Stimulated activated CD4-positive, alpha-beta T cell treated with anti-CD3 and anti-CD28 coated beads, Interleukin-12 subunit alpha, Interleukin-12 subunit beta, amount 100 ng/mL, for 48 hours (primary cell): ENCODE measurements at regions not wholly inside any gene's neighbourhood (a gene's known extent, or its start where the extent isn't known, plus 50 kb on each side); places are given as distances from the start of the nearest gene placed in this dataset.

ENCODE experiments used
- DNase-seq, 3 donors: peaks; one replicate each; pipeline ENCODE4 v3.0.0-alpha.2; 2020; ENCODE audit warnings: low read depth in 2 of 3, low spot score in 1 of 3

DNA sequence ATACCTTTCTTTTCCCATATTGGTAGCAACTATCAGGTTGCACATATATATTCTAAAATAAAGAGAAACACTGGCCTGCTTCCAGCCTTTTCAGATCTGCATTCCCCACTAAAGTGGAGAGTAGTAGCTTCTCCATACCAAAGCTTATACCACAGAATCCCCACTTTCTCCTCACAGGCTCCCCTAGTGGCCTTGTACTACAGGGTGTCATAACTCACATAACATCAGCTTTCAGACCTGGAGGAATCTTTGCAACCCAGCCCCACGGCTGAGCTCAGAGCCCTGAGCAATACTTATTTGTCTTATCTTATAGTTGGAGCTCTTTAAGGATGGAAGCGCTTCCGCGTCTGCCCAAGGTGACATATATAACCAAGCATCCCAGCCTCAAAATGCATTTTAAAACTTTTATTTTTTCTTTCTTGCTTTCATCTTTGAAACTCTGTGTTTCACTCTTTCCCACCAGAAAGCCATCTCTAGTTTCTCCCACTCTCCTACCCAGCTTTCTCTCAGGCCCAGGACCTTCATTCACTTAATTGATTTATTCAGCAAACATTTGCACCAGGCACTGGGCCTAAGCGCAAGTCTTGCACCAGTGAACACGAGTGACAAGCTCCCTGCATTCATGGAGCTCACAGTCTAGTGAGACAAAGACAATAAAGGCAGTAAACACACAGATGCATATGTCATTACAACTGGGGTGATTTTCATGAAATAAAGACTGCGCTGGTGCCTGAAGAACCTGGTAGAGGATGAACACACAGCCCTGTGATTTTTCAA lies 254.7 kb downstream of the IPO8 start:
- no peak for DNase-seq

DNA sequence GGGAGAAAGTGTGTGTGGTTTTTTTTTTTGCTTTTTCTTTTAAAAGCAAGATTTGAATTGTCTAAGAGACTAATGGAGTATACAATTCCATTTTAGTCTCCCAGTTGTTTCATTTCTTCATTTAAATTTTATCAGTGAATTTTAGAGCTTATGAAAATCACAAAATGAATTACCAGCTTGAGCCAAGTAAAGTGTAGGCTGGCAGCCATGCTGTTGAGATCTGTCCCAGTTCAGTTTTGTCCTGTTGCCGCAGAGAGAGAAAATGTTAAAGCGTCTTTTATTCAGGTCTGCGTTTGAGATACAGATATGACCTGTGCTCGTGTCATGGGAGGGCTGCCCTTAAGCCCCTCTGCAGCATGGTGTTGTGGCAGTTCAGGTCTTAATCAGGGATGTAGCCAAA lies 256.5 kb downstream of the IPO8 start:
- no peak for DNase-seq

DNA sequence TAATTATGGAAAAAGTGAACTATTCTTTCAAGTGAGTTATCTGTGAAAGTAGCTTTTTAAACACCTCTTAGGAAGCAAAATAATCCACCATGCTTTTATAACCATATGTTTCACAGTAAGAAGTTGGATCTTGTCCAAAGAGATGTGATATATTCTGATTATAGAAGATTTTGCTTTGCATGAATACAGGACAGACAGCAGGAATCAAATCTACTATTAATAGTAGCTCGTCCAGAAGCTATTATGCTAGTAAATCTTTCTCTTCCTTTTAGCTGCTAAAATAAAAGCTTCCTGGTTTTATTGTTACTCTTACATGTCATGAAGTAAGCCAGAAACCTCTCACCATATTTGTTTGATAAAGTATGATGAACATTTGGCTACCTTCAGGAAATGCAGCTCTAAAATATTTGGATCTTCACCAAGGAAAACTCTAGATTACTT lies 257.0 kb downstream of the IPO8 start:
- DNase-seq = no peak

DNA sequence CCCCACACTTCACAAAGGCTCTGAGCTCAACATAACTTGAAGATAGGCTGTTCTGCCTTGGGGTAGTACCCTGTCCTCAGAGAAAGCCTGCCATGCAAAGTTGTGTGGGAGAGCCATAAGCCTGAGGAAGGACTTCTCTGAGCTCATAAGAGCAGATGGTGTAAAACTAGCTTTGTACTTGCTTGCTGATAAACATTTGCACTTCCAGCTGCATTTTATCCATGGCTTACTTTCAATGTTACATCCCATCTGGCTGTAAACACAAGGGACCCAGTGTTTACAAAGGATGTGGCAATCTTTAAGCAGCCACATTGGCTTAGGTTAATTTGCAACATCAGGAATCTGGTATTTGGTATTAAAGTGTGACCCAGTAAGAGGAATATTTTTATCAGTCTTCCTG lies 258.1 kb downstream of the IPO8 start:
- no peak for DNase-seq

DNA sequence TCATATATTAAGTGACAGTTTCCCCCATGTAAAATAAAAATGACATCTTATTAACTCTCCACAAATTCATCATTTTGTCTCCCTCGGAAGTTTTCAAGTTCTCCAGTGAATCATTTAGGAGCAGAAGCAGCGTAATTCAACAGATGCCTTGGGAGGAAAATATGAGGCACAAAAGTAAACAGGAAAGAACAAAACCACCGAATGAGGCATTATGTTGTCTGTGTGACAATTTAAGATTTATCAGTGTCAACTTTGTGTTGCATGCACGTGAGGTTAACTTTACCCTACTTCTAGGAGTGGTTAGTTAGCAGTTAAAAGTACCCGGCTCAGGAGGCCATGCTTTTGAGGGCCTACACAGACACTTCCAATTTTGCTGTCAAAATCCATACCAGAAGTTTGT lies 258.6 kb downstream of the IPO8 start:
- no peak for DNase-seq

DNA sequence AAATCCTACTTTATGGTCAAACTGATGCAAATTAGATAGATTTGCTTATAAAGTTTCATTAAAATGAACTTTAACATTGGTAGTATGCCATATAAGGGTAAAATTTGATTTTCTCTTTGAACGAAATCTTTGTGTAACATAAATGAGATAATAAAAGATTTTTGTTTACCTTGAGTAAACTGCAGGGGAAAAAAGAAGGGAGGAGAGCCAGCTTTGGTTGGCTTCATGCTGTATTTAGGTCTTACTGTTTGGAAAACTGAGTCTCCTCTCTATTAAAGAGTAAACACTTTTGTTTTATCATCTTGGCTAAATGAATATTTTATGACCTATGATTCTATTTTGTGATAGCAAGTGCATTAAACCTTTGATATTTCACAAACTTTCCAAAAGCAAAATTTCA lies 267.6 kb downstream of the IPO8 start:
- DNase-seq = no peak

DNA sequence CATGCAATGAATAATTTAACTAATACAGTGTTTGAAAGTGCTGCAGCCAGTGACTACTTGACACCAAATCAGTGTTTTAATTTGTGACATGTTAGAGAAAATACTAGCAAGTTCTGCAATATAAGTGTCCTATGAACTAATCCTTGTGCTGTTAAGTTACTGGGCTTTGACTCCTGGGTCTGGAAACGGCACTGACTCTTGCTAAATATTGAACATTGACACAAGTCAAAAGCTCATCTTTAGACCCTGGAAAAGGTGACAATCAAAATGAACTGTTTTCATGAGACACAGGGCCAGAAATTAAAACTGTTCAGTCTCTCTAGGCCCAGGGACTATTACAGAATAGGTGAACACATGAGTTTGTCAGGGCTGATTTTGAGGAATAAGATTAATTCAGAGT lies 268.1 kb downstream of the IPO8 start:
- DNase-seq = no peak

DNA sequence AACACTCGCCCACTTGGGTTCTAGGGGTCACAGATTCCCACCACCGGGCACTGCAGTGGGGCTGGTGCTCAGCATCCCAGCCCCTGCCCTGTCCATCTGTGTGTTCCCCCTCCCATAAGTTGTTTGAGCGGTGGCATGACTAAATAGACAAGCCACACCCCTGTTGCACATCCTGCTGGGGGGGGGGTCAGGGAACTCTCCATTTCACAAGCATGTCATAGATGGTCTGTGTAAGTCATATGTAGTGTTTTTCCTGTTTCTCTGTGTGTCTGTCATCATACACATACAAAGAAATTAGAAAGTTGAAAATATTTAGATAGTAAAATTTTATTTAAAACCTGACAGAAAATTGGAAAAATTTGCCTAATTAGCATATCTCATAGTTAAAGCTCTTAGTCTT lies 270.2 kb downstream of the IPO8 start:
- no peak for DNase-seq

DNA sequence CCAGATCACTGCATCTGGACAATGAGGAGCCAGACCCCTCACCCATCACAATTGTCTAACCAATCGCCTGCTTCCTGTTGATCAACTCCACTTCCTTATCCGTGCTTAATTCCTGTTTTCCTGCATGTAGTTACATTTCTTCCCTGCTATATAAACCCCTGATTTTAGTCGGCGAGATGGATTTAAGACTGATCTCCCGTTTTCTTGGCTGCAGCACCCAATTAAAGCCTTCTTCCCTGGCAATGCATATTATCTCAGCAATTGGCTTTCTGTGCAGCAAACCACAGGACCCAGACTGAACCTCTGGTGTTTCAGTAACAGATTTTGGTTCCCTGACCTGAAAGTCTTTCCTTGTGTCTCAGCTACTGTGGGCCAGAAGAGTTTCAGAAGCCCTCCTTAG lies 272.3 kb downstream of the IPO8 start:
- no peak for DNase-seq

DNA sequence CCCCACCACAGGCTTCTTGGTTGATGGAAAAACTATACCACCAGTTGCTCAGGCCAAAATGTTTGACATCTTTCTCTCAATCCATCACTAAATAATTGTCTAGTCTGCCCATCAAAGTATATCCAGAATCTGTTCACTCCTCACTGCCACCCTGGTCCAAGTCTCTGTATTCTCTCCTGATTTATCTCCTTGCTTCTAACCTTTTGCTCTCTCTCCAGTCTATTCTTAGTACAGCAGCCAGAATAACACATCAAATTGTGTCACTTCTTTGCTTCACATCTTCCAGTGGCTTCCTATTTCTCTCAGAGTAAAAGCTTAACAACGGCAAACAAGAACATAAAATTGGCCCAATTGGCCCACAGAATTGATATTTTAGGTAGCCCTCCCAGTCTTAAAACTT lies 272.8 kb downstream of the IPO8 start:
- DNase-seq = no peak

DNA sequence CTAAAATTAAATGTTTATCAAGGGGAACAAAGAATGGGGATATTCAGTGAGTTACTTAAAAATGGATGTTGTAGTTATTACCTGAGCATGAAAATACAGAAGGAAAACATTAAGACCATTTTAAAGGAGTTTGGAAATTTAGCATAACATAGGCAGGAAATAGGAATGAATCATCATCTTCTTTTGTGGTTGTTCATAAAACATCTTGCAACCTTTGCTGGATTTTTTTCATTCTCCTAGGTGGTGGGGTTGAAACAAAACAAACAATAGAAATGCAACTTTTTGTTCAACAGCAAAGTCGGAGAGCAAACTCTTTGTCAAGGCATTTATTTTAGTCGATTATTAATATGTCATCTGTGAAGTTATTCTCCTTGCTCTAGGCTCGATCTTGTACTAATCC lies 275.1 kb downstream of the IPO8 start:
- no peak for DNase-seq

DNA sequence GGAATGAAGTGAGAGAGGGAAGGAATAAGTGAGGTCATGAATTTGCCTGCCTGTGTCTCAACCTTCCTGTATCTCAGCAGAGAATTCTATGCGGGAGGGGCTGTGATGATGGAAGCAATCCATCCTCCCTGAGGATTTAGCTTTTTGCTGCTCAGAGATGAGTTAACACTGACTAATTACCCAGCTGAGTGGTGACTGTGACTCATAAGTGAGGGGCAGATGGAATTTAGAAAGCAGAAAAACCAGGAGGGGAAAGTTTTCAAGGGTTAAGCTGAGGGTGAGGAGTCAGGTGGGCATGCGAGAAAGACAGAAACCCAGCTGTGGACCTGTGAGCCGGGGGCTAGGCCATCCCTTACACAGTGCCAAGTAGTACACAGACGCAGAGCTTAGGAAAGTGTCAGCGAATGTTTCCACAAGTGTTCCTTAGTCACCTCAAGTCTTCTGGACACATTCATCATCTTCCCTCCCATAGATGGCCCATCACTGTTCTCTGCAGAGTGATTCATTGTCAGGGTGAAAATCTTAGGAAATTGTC lies 277.9 kb downstream of the IPO8 start:
- DNase-seq = no peak

DNA sequence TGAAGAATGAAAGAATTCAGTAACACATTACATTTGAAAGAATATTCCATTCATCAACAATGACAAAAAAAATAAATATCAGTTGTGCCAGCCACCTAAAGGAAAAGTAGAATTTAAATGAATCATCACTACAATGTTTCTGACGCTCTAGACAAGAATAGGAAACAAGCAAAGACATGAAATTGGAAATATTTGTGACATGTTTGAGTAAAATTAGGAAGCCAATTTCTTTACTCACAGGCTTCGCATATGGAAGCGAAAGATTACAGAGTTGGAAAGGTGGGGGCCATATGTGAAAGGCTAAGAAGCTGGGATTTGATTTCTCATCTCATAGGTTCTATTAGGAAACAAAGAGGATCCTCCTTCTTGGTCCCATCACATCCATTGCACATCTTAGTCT lies 279.0 kb downstream of the IPO8 start:
- no peak for DNase-seq

DNA sequence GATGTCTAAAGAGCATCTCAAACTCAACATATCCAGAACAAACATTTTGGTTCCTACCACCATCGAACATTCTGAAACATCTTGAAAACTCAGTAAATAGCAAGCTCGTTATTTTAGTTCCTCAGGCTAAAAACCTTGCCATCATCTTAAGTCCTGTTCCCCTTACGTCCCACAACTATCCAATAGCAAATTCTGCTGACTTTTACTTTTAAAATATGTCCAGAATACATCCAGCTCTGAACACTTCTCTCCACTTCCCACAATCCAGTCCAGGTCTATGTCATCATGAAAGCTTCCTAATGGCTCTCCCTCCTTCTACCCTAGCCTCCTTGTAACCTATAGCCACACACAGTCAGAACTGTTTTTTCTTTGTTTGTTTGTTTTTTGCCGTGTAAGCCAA lies 279.9 kb downstream of the IPO8 start:
- DNase-seq = no peak

DNA sequence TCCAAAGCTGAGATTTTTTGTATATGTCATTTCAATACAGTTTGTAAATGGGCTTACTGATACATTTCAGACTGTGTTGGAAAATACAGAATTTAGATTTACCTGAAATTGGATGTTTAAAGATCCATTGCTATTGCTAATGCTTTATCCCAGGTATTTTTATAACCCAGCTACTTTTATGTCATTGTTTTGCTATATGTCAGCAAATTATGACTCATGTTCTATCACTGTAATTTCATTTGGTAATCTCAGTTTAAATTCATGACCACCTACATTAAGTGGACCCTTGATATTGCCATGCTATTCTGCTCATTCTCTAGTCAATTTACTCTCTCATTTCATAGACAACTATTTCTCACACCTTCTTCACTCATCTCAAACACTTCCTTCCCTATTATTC lies 281.2 kb downstream of the IPO8 start:
- no peak for DNase-seq

DNA sequence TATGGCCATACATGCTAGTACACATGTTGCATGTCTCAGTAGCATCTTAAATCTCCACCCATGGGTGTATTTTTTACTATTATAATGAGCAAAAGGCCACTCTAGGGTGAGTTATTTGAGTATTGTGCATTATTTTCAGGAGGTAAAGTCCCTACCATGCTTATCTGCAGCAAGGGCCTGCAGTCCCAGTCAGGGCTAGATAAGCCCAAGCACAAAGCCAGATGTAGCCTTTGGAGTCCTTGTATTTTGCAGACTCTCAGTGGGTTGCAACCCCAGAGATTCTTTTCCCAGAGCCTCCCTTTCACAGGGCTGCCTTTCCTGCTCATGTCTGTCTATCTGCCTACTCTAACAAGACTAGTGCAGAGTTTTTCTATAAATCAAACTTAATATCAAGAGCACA lies 295.3 kb downstream of the IPO8 start:
- DNase-seq = no peak

DNA sequence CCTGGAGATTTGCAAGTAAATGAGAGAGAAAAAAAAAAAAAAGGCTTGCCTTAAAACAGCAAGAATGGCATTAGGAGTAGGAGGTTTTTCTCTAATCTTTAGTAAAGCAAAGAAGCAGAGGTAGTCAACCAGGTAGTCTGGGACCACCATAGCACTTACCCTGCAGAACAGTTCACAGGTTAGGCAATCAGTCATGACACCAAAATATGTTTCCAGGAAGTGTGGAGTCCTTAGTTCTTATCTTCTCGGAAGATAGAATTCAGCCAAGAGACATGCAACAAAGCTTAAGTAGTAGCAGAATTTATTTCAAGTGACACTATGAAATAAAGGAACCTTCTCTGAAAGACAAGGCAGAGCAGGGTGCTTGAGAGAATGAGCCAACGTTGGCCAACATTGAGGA lies 295.8 kb downstream of the IPO8 start:
- no peak for DNase-seq

DNA sequence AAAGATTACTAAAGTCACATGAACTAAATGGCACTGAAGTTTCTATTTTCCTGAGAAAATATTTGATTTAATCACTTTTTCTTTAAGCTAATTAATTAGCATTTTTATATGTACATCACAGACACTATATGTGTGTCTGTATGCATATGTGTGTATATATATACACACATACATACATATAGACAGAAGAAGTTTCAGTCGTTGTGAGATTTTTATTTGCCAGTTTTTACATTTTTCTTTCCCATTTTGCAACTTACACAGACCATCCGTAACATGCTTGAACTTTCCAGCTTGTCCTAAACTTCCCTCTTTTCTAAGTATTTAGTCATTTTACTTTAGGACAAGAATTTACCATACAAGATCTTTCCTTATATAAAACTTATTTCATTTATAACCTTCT lies 299.1 kb downstream of the IPO8 start:
- DNase-seq = no peak

DNA sequence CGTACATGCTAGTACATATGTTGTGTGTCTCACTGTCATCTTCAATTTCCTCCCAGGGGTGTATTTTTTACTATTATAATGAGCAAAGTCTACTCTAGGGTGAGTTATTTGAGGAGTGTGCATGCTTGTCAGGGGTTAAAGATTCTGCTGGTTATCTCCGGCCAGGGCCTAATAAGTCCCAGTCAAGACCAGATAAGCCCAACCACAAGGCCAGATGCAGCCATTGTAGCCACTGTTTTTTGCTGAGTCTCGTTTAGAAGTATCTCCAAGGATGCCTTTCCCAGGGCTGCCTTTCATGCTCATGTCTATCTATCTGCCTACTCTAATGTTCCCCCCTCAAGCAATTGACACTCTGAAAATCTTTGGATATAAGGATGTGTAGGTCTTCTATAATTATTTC lies 300.5 kb downstream of the IPO8 start:
- DNase-seq = no peak

DNA sequence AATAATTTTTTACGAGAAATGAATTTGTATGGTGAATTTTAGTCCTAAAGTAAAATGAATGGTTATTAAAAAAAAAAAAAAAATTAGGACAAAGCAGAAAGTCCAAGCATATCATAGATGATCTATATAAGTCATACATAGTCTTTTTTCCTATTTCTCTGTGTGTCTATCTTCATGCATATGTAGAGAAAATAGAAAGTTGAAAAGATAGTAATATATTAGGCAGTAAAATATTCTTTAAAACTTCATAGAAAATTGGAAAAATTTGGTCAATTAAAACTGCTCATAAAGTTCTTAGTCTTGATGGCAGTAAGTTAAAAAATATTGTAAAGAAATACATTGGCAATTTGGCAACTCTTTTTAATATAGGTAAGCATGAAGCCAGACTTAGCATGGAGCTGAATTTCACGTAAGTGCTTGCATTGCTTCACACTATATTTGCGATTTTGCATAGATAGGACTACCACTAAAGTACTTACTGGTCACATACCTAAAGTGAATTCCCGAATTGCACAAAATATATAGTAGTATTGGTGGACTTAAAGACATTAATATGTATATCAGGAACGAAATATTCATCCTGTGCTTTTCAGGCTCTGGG lies 303.8 kb downstream of the IPO8 start:
- no peak for DNase-seq

DNA sequence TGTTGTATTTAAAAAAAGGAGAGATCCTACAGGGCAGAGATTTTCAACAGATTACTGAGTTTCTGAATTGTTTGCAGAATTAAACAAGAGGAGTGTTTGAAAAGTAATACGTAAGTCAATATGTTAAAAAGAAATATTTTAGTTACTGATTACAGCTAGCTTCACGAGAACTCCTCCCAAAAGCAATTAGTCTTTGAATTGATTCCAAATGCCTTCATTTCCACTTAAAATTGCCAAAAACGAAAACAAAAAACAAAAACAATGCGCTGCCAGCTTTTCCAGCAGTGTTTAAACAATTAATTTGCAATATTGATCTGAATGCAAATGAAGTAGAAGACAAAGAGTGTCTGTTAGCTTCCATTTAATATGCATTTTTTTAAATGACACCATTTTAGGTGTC lies 310.0 kb downstream of the IPO8 start:
- no peak for DNase-seq

DNA sequence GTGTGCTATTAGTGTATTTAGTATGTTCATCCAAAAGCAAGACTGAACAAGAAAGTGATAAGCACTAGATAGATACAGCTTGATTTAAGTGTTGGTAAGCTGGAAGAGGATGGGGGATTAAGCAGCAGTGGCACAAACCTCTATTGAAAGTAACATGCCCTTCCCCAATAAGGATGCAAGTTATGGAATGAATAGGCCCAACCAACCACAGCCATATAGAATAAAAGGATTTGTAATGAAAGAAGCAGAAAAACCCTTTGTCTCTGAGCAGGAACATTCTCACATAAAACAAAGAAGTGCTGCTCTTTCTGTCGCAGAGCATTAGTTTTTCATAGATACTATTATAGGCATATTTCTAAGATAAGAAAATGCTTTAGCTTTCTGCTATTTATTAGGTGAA lies 310.7 kb downstream of the IPO8 start:
- no peak for DNase-seq

DNA sequence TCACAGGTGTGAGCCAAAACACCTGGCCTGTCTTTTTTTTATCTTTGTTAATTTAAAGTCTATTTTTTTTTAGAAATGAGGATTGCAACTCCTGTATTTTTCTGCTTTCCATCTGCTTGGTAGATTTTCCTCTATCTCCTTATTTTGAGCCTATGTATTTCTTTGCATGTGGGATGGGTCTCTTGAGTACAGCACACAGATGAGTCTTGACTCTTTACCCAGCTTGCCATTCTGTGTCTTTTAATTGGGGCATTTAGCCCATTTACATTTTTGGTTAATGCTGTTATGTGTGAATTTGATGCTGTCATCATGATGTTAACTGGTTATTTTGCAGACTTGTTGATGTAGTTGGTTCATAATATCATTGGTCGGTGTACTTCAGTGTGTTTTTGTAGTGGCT lies 317.4 kb downstream of the IPO8 start:
- DNase-seq = no peak
